T-helper 2 cell treated with Interferon-gamma antibody and Interleukin-4, amounts not matched to agents 5 μg/mL and 100 μg/mL, for 36 hours (primary cell): ENCODE measurements at regions not wholly inside any gene's neighbourhood (a gene's known extent, or its start where the extent isn't known, plus 50 kb on each side); places are given as distances from the start of the nearest gene placed in this dataset.
"Not testable (repeated sequence)": the region's sequence is repeated elsewhere in the genome, so short reads cannot be mapped to it uniquely, and the experiment has no call there.

Source experiments
- DNase-seq: peaks from one replicate; pipeline ENCODE4 v3.0.0; 2021; ENCODE audit warnings: low spot score
- H3K27ac Mint-ChIP-seq: one replicate; pipeline ENCODE4 v1.8.0; 2021; ENCODE audit warnings: mild to moderate bottlenecking, mixed read lengths
- H3K27me3 Mint-ChIP-seq: one replicate; pipeline ENCODE4 v1.8.0; 2021; ENCODE audit warnings: low read depth, mixed read lengths
- H3K36me3 Mint-ChIP-seq: one replicate; pipeline ENCODE4 v1.8.0; 2021; ENCODE audit warnings: low read depth, mixed read lengths
- H3K4me1 Mint-ChIP-seq: one replicate; pipeline ENCODE4 v1.8.0; 2021; ENCODE audit warnings: low read depth, mixed read lengths
- H3K4me3 Mint-ChIP-seq: one replicate; pipeline ENCODE4 v1.8.0; 2022; ENCODE audit warnings: mild to moderate bottlenecking, moderate library complexity, mixed read lengths
- H3K9me3 Mint-ChIP-seq: one replicate; pipeline ENCODE4 v1.8.0; 2021; ENCODE audit warnings: mixed read lengths

GRCh38 chr3:106957029-106957428, 420.2 kb upstream of the CCDC54 start:
- Mint-ChIP-seq H3K4me1 (no peaks in the 10 kb centered on the region), H3K27ac (no peak overlapping the region), H3K4me3 (no peak overlapping the region), H3K27me3 (no peaks in the 10 kb centered on the region), H3K9me3 (peaks cover 8% of the 10 kb centered on the region), H3K36me3 (no peaks in the 10 kb centered on the region)
- DNase-seq, result no peak

DNA sequence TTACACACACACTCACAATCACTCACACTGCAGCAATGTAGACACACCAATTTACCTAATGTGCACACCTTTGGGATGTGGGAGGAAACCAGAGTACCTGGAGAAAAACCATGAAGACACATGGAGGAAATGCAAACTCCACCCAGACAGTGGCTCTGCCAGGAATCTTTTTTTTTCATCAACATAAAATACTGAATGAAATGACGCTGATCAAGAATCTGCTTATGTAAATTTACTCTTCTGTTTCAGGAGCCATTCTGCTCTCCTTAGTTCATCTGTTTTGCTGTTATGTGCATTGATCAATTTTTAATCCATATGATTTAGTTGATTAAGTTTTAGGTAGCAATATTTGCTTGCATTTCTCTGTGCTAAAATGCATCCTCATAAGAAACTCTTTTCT, 414.2 kb upstream of the CCDC54 start:
- no peaks in the 10 kb centered on the region for H3K4me1 Mint-ChIP-seq
- H3K27me3 Mint-ChIP-seq, result no peaks in the 10 kb centered on the region
- no peak for DNase-seq
- H3K4me3 Mint-ChIP-seq, result no peak overlapping the region
- peaks cover under 1% of the 10 kb centered on the region for H3K9me3 Mint-ChIP-seq
- no peaks in the 10 kb centered on the region for H3K36me3 Mint-ChIP-seq
- no peak overlapping the region for H3K27ac Mint-ChIP-seq

- H3K4me1 Mint-ChIP-seq, result no peaks in the 10 kb centered on the region
Observed at GRCh38 chr3:106963442-106963841, 413.8 kb upstream of the CCDC54 start.

DNA sequence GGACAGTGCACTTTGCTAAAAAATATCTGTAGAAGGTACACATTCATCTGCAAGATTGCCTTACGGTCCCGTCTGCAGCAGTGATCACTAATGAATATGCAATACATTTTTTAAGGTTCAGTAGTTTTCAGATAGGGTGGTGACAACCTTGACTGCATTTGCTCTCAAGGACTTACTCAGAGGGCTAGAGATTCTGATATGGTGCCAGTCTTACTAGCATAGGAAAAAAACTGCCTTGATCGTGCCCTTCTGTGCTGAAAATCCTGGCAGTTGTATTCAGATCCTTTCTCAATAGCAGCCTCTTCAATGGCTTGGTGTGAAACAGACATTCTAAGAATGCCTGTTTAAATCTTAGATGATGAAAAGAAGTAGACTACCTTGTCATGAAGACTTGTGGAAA, 411.9 kb upstream of the CCDC54 start:
- Mint-ChIP-seq H3K27ac (no peak overlapping the region), H3K4me1 (no peaks in the 10 kb centered on the region), H3K9me3 (no peaks in the 10 kb centered on the region), H3K4me3 (no peak overlapping the region), H3K27me3 (no peaks in the 10 kb centered on the region), H3K36me3 (no peaks in the 10 kb centered on the region)
- no peak for DNase-seq

More at GRCh38 chr3:106963442-106963841, 413.8 kb upstream of the CCDC54 start:
- no peaks in the 10 kb centered on the region for H3K9me3 Mint-ChIP-seq
- no peaks in the 10 kb centered on the region for H3K36me3 Mint-ChIP-seq
- DNase-seq, result no peak
- H3K27me3 Mint-ChIP-seq, result no peaks in the 10 kb centered on the region
- no peak overlapping the region for H3K4me3 Mint-ChIP-seq
- no peak overlapping the region for H3K27ac Mint-ChIP-seq

DNA sequence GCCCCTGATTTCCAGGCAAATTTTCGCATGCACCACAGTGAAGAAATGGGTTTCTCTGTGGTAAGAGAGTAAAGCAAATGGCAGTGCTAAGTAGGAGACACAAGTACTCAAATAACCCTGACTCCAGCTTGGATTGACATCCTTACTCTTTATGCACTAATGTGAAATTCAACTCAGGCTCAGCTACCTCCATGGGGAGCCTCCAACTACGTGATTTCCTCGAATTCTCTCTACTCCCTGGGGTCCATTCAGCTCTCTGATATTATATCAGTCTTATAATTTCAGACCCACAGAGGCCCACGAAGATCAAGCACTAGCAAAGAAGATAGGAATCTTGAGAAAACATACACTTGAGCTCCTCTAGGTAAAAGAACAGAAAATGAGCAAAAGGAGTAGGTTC, 407.6 kb upstream of the CCDC54 start:
- no peaks in the 10 kb centered on the region for H3K4me1 Mint-ChIP-seq

DNA sequence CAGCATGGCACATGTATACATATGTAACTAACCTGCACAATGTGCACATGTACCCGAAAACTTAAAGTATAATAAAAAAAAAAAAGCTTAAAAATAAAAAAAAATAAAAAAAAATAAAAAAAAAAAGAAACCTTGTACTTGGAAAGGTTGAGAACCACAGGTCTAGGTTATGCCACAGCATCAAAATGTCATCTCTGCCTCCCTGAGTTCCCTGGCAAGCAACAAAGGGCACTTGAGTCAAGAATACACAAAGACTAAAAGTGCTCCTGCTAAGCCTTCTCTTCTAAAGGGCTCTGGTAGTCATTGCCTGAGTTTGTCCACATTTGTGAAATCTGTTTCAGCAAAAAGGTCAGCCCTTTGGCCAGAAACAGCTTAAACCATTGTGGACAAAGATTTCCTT, 395.8 kb upstream of the CCDC54 start:
- no peaks in the 10 kb centered on the region for H3K36me3 Mint-ChIP-seq
- no peaks in the 10 kb centered on the region for H3K27me3 Mint-ChIP-seq
- no peak overlapping the region for H3K4me3 Mint-ChIP-seq
- no peak for DNase-seq
- no peaks in the 10 kb centered on the region for H3K9me3 Mint-ChIP-seq
- no peaks in the 10 kb centered on the region for H3K4me1 Mint-ChIP-seq
- no peak overlapping the region for H3K27ac Mint-ChIP-seq

More for the DNA sequence above, 407.6 kb upstream of the CCDC54 start:
- H3K27me3 Mint-ChIP-seq, result no peaks in the 10 kb centered on the region
- no peak overlapping the region for H3K27ac Mint-ChIP-seq
- DNase-seq, result no peak
- H3K9me3 Mint-ChIP-seq, result no peaks in the 10 kb centered on the region
- H3K4me3 Mint-ChIP-seq, result no peak overlapping the region
- H3K36me3 Mint-ChIP-seq, result no peaks in the 10 kb centered on the region

GRCh38 chr3:106985721-106986120, 391.5 kb upstream of the CCDC54 start:
- Mint-ChIP-seq H3K4me3 (no peak overlapping the region), H3K36me3 (no peaks in the 10 kb centered on the region), H3K27ac (no peak overlapping the region), H3K27me3 (no peaks in the 10 kb centered on the region), H3K9me3 (no peaks in the 10 kb centered on the region), H3K4me1 (no peaks in the 10 kb centered on the region)
- no peak for DNase-seq

DNA sequence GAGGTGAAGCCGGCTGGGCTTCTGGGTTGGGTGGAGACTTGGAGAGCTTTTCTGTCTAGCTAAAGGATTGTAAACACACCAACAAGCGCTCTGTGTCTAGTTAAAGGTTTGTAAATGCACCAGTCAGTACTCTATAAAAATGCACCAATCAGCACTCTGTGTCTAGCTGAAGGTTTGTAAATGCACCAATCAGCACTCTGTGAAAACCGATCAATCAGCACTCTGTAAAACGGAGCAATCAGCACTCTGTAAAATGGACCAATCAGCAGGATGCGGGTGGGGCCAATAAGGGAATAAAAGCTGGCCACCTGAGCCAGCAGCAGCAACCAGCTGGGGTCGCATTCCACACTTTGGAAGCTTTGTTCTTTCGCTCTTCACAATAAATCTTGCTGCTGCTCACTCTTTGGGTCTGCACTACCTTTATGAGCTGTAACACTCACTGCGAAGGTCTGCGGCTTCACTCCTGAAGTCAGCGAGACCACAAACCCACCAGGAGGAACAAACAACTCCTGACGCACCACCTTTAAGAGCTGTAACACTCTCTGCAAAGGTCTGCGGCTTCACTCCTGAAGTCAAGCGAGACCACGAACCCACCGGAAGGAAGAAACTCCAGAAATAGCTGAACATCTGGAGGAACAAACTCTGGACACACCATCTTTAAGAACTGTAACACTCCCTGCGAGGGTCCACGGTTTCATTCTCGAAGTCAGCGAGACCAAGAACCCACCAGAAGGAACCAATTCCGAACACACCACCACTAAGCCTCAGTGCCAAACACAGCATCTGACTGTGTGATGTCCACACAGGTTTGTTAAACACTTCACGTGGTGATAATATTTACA, 378.2 kb upstream of the CCDC54 start:
- not testable (repeated sequence) for H3K27me3 Mint-ChIP-seq, H3K27ac Mint-ChIP-seq, H3K4me1 Mint-ChIP-seq, H3K36me3 Mint-ChIP-seq
- Mint-ChIP-seq H3K4me3 (peak overlapping the region; percentile 42), H3K9me3 (peaks cover 16% of the 10 kb centered on the region)
- peak; percentile 4 for DNase-seq

- Mint-ChIP-seq H3K9me3 (peaks cover 16% of the 10 kb centered on the region), H3K27ac (no peak overlapping the region), H3K4me1 (peaks cover 4% of the 10 kb centered on the region), H3K36me3 (no peaks in the 10 kb centered on the region), H3K4me3 (no peak overlapping the region), H3K27me3 (no peaks in the 10 kb centered on the region)
- no peak for DNase-seq
Observed at GRCh38 chr3:107001635-107002034, 375.6 kb upstream of the CCDC54 start.

- not testable (repeated sequence) for H3K27me3 Mint-ChIP-seq, H3K4me3 Mint-ChIP-seq, H3K27ac Mint-ChIP-seq, DNase-seq, H3K4me1 Mint-ChIP-seq, H3K36me3 Mint-ChIP-seq
- peaks cover 16% of the 10 kb centered on the region for H3K9me3 Mint-ChIP-seq
Observed at GRCh38 chr3:107005352-107005751, 371.9 kb upstream of the CCDC54 start.

DNA sequence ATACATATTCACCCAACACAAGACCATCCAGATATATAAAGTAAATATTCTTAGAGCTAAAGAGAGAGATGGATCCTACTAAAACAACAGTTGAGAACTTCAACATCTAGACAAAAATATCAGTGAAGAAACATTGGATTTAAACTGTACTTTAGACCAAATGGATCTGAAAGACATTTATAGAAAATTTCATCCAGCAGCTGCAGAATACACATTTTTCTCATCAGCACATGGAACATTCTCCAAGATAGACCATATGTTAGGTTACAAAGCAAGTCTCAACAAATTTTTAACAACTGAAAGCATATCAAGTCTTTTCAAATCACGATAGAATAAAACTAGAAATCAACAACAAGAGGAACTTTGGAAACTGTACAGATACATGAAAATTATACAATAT, 369.0 kb upstream of the CCDC54 start:
- no peaks in the 10 kb centered on the region for H3K27me3 Mint-ChIP-seq
- H3K36me3 Mint-ChIP-seq, result no peaks in the 10 kb centered on the region
- no peak overlapping the region for H3K4me3 Mint-ChIP-seq
- H3K9me3 Mint-ChIP-seq, result no peaks in the 10 kb centered on the region
- DNase-seq, result no peak
- H3K27ac Mint-ChIP-seq, result no peak overlapping the region
- H3K4me1 Mint-ChIP-seq, result no peaks in the 10 kb centered on the region

- no peaks in the 10 kb centered on the region for H3K9me3 Mint-ChIP-seq
- DNase-seq, result no peak
- no peaks in the 10 kb centered on the region for H3K27me3 Mint-ChIP-seq
- no peak overlapping the region for H3K4me3 Mint-ChIP-seq
- no peak overlapping the region for H3K27ac Mint-ChIP-seq
- no peaks in the 10 kb centered on the region for H3K36me3 Mint-ChIP-seq
- H3K4me1 Mint-ChIP-seq, result no peaks in the 10 kb centered on the region
Observed at GRCh38 chr3:107013641-107014040, 363.6 kb upstream of the CCDC54 start.

- Mint-ChIP-seq H3K27ac (no peak overlapping the region), H3K4me1 (no peaks in the 10 kb centered on the region), H3K4me3 (no peak overlapping the region), H3K27me3 (no peaks in the 10 kb centered on the region), H3K36me3 (no peaks in the 10 kb centered on the region), H3K9me3 (no peaks in the 10 kb centered on the region)
- no peak for DNase-seq
Observed at GRCh38 chr3:107024551-107025026, 352.6 kb upstream of the CCDC54 start.

- no peaks in the 10 kb centered on the region for H3K36me3 Mint-ChIP-seq
Observed at GRCh38 chr3:107025961-107026360, 351.3 kb upstream of the CCDC54 start.

GRCh38 chr3:107028086-107028485, 349.2 kb upstream of the CCDC54 start:
- DNase-seq, result no peak
- Mint-ChIP-seq H3K9me3 (no peaks in the 10 kb centered on the region), H3K27me3 (no peaks in the 10 kb centered on the region), H3K36me3 (no peaks in the 10 kb centered on the region), H3K27ac (no peak overlapping the region), H3K4me1 (no peaks in the 10 kb centered on the region), H3K4me3 (no peak overlapping the region)

More at GRCh38 chr3:107025961-107026360, 351.3 kb upstream of the CCDC54 start:
- Mint-ChIP-seq H3K4me1 (no peaks in the 10 kb centered on the region), H3K4me3 (no peak overlapping the region), H3K27ac (no peak overlapping the region), H3K9me3 (no peaks in the 10 kb centered on the region), H3K27me3 (no peaks in the 10 kb centered on the region)
- no peak for DNase-seq
